BJ (cell line): ENCODE measurements at regions not wholly inside any gene's neighbourhood (a gene's known extent, or its start where the extent isn't known, plus 50 kb on each side); places are given as distances from the start of the nearest gene placed in this dataset.

Source experiments
- CTCF ChIA-PET: fragments of 350-600 bp; formaldehyde crosslinking; extraction: SDS; loops from one replicate; lab custom pipeline; 2021; ENCODE audit warnings: antibody characterized with exemption, inconsistent platforms; lab: Yijun Ruan, JAX
- POLR2A ChIA-PET: fragments of 300-600 bp; sonication (Branson Sonifier 250); formaldehyde crosslinking; extraction: SDS; loops from one replicate; lab custom pipeline; 2021; ENCODE audit warnings: antibody characterized with exemption; lab: Charles Lee
- DNase-seq: peaks from one replicate; pipeline ENCODE4 v3.0.0-alpha.2; 2011; ENCODE audit warnings: low read depth
- H3K27me3 ChIP-seq: 2 replicates; pipeline ENCODE4 v1.6.0; 2011; ENCODE audit warnings: low read length; ENCODE audit not compliant: control insufficient read depth, insufficient read depth
- H3K36me3 ChIP-seq: 2 replicates; pipeline ENCODE4 v1.5.1; 2011; ENCODE audit warnings: low read length; ENCODE audit not compliant: control insufficient read depth, insufficient read depth
- H3K4me3 ChIP-seq: 2 replicates; pipeline ENCODE4 v1.5.1; 2011; ENCODE audit warnings: low read depth, mild to moderate bottlenecking, control low read depth, low read length
- CTCF ChIP-seq: IDR thresholded peaks from 2 replicates; pipeline ENCODE4 v1.5.1; 2011; ENCODE audit warnings: low read depth, mild to moderate bottlenecking, control low read depth, inconsistent platforms, low read length, moderate library complexity; ENCODE audit not compliant: insufficient read depth

- POLR2A ChIA-PET = no interaction called here
- no peaks in the 10 kb centered on the region for H3K27me3 ChIP-seq
- no peak for DNase-seq
- H3K36me3 ChIP-seq = no peaks in the 10 kb centered on the region
- H3K4me3 ChIP-seq = no peak overlapping the region
- no peak for TF ChIP-seq CTCF
- CTCF ChIA-PET = no interaction called here
These were observed 182.5 kb upstream of the HDAC4 start for GRCh38 chr2:239583171-239583878.

- TF ChIP-seq CTCF = no peak
- no peak overlapping the region for H3K4me3 ChIP-seq
- H3K27me3 ChIP-seq = no peaks in the 10 kb centered on the region
- no peaks in the 10 kb centered on the region for H3K36me3 ChIP-seq
- CTCF ChIA-PET = no interaction called here
- POLR2A ChIA-PET = no interaction called here
- DNase-seq = no peak
These were observed 181.7 kb upstream of the HDAC4 start for GRCh38 chr2:239582476-239582875.

GRCh38 chr2:239581352-239581901, 180.6 kb upstream of the HDAC4 start:
- Histone ChIP-seq H3K36me3 (no peaks in the 10 kb centered on the region), H3K27me3 (no peaks in the 10 kb centered on the region), H3K4me3 (no peak overlapping the region)
- TF ChIP-seq CTCF = no peak
- ChIA-PET POLR2A (no interaction called here), CTCF (no interaction called here)
- DNase-seq = no peak

GRCh38 chr2:239580199-239580527, 179.3 kb upstream of the HDAC4 start:
- Histone ChIP-seq H3K36me3 (no peaks in the 10 kb centered on the region), H3K4me3 (no peak overlapping the region), H3K27me3 (no peaks in the 10 kb centered on the region)
- TF ChIP-seq CTCF = no peak
- CTCF ChIA-PET = no interaction called here
- POLR2A ChIA-PET = no interaction called here
- DNase-seq = no peak

GRCh38 chr2:239579524-239580198, 178.8 kb upstream of the HDAC4 start:
- no peak for DNase-seq
- no peaks in the 10 kb centered on the region for H3K36me3 ChIP-seq
- TF ChIP-seq CTCF = no peak
- ChIA-PET POLR2A (no interaction called here), CTCF (no interaction called here)
- H3K27me3 ChIP-seq = no peaks in the 10 kb centered on the region
- no peak overlapping the region for H3K4me3 ChIP-seq
